ENCODE measurements at regions not wholly inside any gene's neighbourhood (a gene's known extent, or its start where the extent isn't known, plus 50 kb on each side); places are given as distances from the start of the nearest gene placed in this dataset.

DNA sequence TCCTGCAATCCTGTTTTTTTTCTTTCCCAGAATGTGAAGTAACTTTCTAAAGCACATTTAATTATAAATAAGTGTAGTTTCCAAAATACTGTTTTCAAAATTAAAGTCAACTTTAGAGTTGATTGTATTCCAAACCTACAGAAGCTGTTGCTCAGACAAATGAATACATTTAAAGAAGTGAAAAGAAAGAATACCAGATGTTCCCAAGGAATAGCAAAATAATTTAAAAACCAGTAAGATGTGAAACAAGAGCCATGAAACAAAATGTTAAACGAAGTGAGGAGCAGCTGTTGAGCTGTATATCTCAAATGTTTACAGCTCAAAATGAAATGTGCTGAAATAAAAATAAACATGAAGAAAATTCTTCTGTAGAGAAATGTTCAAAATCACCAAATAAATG, 627.4 kb upstream of the NDST4 start:
- H3K4me3 ChIP-seq (ENCODE audit: low read depth, low read length) = no peak overlapping the region
- no peak for DNase-seq (ENCODE audit: low read depth)
- in situ Hi-C loops (cut with HindIII; ENCODE audit: low sequenced_read_pairs) = no loop called here
- TF ChIP-seq, protein P1, sequence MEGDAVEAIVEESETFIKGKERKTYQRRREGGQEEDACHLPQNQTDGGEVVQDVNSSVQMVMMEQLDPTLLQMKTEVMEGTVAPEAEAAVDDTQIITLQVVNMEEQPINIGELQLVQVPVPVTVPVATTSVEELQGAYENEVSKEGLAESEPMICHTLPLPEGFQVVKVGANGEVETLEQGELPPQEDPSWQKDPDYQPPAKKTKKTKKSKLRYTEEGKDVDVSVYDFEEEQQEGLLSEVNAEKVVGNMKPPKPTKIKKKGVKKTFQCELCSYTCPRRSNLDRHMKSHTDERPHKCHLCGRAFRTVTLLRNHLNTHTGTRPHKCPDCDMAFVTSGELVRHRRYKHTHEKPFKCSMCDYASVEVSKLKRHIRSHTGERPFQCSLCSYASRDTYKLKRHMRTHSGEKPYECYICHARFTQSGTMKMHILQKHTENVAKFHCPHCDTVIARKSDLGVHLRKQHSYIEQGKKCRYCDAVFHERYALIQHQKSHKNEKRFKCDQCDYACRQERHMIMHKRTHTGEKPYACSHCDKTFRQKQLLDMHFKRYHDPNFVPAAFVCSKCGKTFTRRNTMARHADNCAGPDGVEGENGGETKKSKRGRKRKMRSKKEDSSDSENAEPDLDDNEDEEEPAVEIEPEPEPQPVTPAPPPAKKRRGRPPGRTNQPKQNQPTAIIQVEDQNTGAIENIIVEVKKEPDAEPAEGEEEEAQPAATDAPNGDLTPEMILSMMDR (IDR thresholded peaks at IDR 0.05; ENCODE audit: low read depth, low read length, missing control alignments) = no peak

DNA sequence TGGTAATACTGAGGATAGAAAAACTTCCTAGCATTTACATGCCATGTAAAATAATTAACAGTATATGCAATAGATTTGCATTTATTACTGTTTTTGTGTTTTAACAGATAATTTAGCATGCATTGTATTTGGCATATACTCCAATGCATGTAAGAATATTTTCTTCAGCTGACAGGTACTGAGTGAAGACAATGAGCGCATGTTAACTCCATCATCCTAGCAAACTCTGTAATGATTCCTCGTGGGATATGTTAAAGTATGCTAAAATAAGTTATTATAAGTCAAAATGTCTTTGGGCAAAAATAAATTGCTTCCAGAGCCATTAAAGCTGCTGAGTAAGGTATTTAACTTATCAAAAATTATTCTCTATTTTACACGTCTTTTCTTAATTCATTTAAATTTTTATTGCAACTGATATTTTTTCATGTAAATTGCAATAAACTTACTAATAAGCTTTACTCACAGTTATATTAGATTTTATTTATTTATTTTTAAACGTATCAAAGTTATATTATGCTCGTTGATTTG, 616.4 kb upstream of the NDST4 start:
- in situ Hi-C loops (cut with HindIII; ENCODE audit: low sequenced_read_pairs) = no loop called here
- H3K4me3 ChIP-seq (ENCODE audit: low read depth, low read length) = no peak overlapping the region
- TF ChIP-seq, protein P1 (IDR thresholded peaks at IDR 0.05; ENCODE audit: low read depth, low read length, missing control alignments) = no peak

DNA sequence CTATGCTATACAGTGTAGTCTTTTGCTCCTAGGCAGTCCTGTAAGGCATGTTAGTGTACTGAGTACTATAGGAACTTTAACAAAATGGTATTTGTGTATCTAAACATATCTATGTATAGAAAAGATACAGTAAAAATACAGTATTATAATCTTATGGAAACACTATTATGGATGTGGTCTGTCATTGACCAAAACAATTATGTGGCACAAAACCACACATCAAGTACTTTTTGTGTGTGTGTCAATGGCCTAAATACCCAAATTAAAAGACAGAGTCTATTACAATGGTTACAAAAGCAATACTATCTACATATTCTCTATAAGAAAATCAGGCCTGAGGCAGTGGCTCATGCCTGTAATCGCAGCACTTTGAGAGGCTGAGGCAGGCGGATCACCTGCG, 610.2 kb upstream of the NDST4 start:
- TF ChIP-seq, protein P1 (IDR thresholded peaks at IDR 0.05; ENCODE audit: low read depth, low read length, missing control alignments) = no peak
- in situ Hi-C loops (cut with HindIII; ENCODE audit: low sequenced_read_pairs) = no loop called here
- DNase-seq (ENCODE audit: low read depth) = no peak
- no peak overlapping the region for H3K4me3 ChIP-seq (ENCODE audit: low read depth, low read length)

More for the DNA sequence above, 616.4 kb upstream of the NDST4 start:
- DNase-seq (ENCODE audit: low read depth) = no peak

DNA sequence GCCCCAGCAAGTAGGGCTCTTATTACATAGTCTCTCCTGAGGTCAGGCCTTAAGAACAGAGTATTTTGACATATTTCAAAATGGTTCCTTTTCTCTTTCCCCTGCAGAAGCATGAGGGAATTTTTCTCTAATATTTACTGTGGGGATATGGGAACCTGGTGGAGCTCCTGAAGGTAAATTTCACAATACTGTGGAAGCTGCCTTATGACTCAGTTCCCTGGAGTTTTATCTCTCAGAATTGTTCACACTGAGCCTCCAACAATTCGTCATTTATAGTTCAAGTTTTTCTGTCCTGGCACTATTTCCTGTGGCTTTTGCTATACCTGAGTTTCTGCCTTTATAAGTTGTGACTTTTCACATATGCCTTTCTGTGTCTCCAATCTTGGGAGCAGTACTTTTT, 607.2 kb upstream of the NDST4 start:
- TF ChIP-seq, protein P1 (IDR thresholded peaks at IDR 0.05; ENCODE audit: low read depth, low read length, missing control alignments) = no peak
- no peak for DNase-seq (ENCODE audit: low read depth)
- in situ Hi-C loops (cut with HindIII; ENCODE audit: low sequenced_read_pairs) = no loop called here
- H3K4me3 ChIP-seq (ENCODE audit: low read depth, low read length) = no peak overlapping the region

DNA sequence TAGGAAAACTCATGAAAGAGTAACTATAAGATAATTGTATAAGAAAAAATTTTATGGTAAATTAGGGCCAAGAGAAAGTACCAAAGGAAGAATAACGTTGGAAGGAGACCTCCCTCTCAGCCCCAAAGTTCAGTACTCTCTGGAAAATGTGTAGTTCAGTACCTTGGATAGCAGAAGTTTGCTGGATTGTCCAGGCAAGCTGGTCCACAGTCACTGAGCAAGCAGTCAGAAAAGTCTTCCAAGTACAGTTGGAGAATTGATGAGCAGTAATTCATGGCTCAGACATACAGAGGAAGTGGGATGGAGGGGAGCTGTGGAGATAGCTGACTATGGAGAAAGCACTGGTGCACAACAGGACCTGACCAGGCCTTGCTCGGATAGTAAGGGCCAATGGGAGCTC, 598.2 kb upstream of the NDST4 start:
- DNase-seq (ENCODE audit: low read depth) = no peak
- H3K4me3 ChIP-seq (ENCODE audit: low read depth, low read length) = no peak overlapping the region
- in situ Hi-C loops (cut with HindIII; ENCODE audit: low sequenced_read_pairs) = no loop called here
- TF ChIP-seq, protein P1 (IDR thresholded peaks at IDR 0.05; ENCODE audit: low read depth, low read length, missing control alignments) = no peak

DNA sequence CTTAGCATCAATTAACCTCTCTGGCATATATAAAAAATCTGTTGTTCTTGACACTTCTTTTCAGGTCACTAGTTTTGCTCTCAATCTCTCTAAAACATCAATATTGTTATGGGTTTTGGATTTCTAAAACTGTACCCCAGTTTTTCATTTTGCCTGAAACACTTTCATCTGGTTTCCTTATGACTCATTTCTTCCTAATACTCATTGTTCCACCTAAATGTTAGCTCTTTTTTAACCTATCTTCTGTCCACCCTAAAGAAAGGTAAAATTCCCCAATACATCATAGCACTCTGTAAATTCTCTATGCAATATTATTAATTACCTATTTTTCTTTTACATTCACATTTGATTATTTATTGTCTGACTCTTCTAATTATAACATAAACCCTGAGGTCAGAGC, 575.5 kb upstream of the NDST4 start:
- TF ChIP-seq, protein P1 (IDR thresholded peaks at IDR 0.05; ENCODE audit: low read depth, low read length, missing control alignments) = no peak
- DNase-seq (ENCODE audit: low read depth) = no peak
- H3K4me3 ChIP-seq (ENCODE audit: low read depth, low read length) = no peak overlapping the region
- in situ Hi-C loops (cut with HindIII; ENCODE audit: low sequenced_read_pairs) = no loop called here
